ENCODE measurements at regions not wholly inside any gene's neighbourhood (a gene's known extent, or its start where the extent isn't known, plus 50 kb on each side); places are given as distances from the start of the nearest gene placed in this dataset.

DNA sequence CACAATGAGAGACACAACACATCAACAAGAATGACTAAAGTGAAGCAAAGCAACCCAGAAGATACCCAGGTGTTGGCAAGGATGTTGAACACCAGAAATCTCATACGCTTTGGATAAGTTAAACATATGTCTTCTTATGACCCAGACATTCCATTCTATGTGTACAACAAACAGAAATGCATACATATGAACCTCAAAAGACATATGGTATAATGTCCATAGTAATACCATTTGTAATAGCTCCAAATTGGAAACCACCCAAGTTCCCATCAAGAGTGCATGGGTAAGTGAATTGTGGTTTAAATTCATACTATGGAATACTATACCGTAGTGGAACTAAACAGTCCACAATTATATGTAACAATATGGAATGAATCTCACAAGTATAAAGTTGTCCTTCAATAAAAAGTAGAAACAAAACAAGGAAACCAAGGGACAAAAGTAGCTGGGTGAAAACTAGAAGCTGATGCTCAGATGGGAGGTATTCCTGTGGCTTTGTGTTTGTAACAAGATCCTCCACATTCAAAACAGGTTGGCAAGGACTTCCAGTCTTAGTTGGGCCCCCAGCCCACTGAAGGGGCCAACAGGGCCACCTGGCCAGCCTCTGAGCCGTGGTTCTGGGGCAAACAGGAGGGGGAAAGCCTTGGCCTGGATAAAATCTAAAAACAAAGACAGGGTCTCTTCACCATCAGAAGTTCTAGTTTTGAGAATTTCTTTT lies 171.8 kb upstream of the PITX1 start:
- no peak for DNase-seq (ENCODE audit: low read depth in 2 of 2)

DNA sequence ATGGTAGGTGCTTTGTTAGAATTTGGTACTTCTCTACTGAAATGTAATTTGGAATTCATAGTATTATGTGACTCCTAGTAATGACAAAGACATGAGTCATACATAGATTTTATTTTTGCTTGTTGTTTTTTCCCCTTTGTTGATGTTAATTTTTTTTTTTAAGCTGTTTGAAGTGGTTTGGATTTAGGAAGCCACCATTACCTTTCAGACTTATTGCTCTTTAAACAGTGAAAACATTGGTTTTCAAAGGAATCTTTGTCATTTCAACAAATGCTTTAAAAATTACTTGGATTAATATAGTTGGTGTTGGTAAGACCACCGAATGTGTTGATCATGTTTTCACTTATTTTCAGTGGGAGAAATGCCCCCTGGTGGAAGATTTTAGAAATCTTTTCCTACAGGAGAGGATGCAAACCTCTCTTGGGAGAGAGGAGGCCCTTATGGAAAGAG lies 170.1 kb upstream of the PITX1 start:
- no peak for DNase-seq (ENCODE audit: low read depth in 2 of 2)

GRCh38 chr5:135203593-135204036 lies 169.6 kb upstream of the PITX1 start:
- DNase-seq (ENCODE audit: low read depth in 2 of 2) = no peak

DNA sequence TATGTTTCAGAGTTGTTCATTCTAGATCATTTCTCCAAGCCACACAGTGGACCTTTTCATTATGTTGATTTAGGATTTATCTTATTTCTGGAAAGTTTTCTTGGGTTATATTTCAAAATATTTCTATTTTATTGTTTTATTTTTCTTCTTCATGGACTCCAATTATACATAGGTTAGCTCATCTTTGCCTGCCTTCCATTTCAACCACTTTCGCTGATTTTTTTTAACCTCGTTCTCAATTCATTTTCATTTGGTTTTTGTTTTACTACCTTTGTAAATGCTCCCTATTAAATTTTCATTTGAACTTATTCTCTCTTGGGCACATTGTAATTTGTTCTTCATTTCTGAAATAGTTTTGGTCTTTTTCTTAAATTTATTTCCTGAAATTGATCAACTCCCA lies 169.0 kb upstream of the PITX1 start:
- no peak for DNase-seq (ENCODE audit: low read depth in 2 of 2)

- DNase-seq (ENCODE audit: low read depth in 2 of 2) = no peak
Observed at GRCh38 chr5:135199919-135200318, 165.9 kb upstream of the PITX1 start.

GRCh38 chr5:135196483-135196882 lies 162.5 kb upstream of the PITX1 start:
- DNase-seq (ENCODE audit: low read depth in 2 of 2) = no peak

DNA sequence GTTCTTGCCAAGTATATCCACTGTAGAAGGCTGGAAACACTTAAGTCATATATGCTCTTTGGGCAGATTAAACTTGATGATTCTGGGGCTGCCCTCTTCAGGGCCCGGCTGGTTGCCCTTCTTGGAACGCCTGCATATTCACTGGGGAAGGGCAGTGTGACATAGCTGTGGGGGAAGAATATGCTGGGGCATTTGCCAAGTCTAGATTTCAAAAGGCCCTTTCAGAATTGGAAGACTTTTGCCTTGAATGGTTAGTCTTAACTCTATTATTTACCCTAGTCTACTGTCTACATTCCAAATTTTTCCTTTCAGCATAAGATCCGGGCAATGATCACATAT lies 161.2 kb upstream of the PITX1 start:
- DNase-seq (ENCODE audit: low read depth in 2 of 2) = no peak

- no peak for DNase-seq (ENCODE audit: low read depth in 2 of 2)
Observed at GRCh38 chr5:135194573-135195269, 160.7 kb upstream of the PITX1 start.

- no peak for DNase-seq (ENCODE audit: low read depth in 2 of 2)
Observed at GRCh38 chr5:135194126-135194488, 160.1 kb upstream of the PITX1 start.

GRCh38 chr5:135193213-135194125 lies 159.4 kb upstream of the PITX1 start:
- DNase-seq (ENCODE audit: low read depth in 2 of 2) = no peak

- DNase-seq (ENCODE audit: low read depth in 2 of 2) = no peak
Observed at GRCh38 chr5:135192351-135192750, 158.3 kb upstream of the PITX1 start.

DNA sequence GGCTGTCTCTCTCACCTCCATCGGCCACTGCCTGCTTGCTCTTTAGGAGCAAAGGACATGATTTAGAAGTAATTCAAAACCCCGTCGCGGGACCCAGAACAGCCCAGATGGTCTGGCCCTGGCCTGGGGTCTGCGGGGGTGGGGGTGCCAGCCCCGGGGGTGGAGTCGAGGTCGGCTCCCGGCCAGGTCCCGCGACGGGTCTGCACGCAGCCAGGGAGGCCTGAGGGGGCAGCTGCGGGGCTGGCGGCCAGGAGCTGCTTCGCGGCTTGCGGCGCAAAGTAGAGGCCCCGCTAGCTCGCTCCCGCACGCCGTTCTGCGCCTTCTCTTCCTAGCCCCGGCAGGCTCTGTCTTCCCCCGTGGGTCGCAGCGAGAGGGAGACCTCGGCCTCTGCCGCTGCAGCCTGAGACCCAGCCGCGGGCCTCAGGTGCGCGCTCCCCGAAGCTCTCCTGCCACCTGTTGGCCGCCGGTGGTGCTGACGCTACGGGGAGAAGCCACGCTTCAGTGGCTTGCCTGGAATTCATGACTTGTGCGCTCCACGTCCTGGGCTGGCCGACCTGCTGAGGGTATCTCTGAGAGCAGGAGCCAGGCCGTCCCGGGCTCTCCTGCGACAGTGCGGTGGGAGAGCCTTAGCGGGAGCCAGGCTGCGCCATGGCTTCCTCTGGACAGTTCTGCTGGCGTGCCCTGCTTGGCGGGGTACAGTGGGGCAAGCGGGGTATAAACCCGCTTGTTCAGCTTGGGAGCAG lies 157.2 kb upstream of the PITX1 start:
- peak; percentile 63 to 71 for DNase-seq (ENCODE audit: low read depth in 2 of 2)

DNA sequence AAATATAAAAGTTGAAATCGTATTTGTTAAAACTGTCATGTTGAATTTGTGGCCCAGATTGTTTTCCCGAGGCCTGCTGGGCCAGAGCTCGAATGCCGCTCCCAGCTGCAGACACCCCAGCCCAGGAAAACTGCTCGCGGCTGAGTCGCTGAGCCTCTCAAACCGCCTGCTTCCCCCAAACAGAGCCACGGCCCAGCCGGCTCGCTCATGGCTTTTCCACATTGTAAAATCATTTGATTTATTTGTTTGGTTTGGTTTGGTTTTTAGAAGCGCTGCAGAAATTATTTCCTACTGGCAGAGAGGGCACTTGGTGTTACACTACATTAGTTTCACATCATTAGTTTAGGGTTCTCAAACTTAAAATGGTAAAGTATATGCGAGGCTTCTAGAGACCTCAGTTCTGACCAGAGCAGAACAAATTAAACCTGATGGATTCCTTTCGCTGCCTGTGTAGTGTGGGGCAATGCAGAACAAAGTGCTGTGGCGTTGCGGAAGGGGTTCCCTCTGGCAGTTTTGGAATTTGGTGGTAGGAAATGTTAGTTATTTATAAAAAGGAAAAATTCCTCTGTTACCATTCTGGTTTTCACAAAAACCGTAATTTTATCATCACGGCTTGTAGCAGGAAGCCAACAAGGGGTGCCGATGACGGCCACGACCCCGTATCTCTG lies 156.5 kb upstream of the PITX1 start:
- DNase-seq (ENCODE audit: low read depth in 2 of 2) = no peak

- no peak for DNase-seq (ENCODE audit: low read depth in 2 of 2)
Observed at GRCh38 chr5:135189024-135189423, 155.0 kb upstream of the PITX1 start.

- DNase-seq (ENCODE audit: low read depth in 2 of 2) = no peak
Observed at GRCh38 chr5:135188233-135188914, 154.3 kb upstream of the PITX1 start.

DNA sequence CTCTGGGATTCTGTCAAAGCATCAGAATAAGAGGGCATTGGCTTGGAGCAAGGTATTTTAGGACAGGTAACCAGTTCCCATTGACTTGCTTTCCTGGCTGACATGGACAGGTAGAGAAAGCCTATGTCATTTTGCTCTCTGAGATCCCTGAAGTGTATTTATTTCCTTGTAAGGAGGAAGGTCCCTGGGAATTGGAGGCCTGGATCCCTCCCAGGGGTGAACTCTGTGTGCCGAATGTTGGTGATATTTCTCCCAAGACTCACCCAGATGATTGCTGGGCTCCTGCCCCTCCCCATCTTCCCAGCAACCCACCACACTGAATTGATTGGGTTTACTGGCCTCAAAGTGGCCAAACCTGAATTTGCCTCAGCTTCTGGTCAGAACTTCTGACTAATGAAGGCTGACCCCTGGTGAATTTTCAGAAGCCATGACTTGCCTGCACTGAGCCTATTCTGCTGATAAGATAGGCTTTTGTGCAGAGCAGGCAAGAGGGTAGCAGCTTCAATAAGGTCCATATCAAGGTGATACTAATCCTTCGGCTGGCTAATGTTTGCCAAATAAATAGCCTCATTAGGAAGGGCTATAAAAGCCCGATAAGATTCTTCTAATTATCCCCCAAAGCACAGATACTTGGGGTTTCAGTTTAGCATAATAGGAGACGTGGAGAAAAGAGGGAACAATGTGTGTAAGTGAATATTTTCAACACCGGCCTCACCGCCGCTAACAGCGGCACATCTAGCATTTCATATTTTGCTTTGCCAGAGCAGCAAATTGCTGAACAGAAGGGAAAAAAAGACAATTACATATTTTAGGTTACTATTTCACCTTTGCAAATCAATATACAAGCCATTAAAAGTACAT lies 152.9 kb upstream of the PITX1 start:
- no peak for DNase-seq (ENCODE audit: low read depth in 2 of 2)

DNA sequence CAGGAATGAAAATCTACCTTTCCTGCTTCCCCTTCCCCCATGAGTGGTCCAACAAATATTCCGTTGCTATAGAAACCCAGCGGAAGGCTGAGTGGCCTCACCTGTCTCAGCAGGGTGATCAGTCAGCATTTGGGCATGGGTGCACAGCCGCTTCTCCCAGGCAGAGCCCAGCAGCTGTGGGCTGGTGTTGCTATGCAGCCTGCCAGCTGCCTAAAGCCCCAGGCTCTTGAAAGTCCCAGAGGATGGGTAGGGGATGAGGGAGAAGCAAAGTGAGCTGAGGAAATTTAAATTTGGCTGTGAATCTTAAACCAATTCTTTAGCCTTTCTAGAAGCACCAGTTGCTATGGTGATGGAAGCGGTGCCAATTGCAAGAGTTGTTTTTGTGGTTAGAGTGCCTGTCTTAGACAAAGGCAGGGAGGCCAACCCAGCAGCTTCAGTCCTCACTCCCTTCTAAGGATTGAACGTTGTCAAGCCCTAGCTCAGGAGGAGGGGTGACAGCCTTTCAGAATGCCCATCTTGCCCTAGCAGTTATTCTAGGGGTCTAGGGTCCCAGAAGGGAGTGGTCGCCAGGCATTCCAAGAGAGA lies 151.5 kb upstream of the PITX1 start:
- no peak for DNase-seq (ENCODE audit: low read depth in 2 of 2)

GRCh38 chr5:135184646-135185045 lies 150.6 kb upstream of the PITX1 start:
- no peak for DNase-seq (ENCODE audit: low read depth in 2 of 2)

GRCh38 chr5:135183464-135183863 lies 149.4 kb upstream of the PITX1 start:
- no peak for DNase-seq (ENCODE audit: low read depth in 2 of 2)
